ENCODE measurements at regions not wholly inside any gene's neighbourhood (a gene's known extent, or its start where the extent isn't known, plus 50 kb on each side); places are given as distances from the start of the nearest gene placed in this dataset.

DNA sequence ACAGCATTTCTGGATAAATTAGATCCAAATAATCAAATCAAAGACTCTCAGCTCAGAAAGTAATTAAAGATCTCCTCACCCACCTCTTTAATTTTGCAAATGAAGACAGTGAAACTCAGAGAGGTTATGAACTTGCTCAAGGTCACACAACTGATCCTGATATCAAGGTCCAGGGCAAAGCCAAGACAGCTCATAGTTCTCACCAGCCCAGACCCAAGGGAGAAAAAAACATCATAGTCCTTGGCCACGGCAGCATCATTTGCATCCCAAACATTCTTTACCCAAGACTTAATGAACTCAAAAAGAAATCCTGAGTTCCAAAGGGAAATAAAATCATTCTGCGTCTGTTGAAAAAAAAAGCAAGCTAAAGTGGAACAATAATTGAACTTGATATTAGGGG is 112.1 kb downstream of the DAD1 start:
- Histone ChIP-seq H3K4me3 (replicated peaks; ENCODE audit: insufficient read depth, low read length) (no peak overlapping the region), H3K27me3 (ENCODE audit: insufficient read depth, poor library complexity, severe bottlenecking) (no peaks in the 10 kb centered on the region), H3K27ac (replicated peaks) (no peak overlapping the region; the same call in 1 of the 2 replicates)
- TF ChIP-seq, protein P1, sequence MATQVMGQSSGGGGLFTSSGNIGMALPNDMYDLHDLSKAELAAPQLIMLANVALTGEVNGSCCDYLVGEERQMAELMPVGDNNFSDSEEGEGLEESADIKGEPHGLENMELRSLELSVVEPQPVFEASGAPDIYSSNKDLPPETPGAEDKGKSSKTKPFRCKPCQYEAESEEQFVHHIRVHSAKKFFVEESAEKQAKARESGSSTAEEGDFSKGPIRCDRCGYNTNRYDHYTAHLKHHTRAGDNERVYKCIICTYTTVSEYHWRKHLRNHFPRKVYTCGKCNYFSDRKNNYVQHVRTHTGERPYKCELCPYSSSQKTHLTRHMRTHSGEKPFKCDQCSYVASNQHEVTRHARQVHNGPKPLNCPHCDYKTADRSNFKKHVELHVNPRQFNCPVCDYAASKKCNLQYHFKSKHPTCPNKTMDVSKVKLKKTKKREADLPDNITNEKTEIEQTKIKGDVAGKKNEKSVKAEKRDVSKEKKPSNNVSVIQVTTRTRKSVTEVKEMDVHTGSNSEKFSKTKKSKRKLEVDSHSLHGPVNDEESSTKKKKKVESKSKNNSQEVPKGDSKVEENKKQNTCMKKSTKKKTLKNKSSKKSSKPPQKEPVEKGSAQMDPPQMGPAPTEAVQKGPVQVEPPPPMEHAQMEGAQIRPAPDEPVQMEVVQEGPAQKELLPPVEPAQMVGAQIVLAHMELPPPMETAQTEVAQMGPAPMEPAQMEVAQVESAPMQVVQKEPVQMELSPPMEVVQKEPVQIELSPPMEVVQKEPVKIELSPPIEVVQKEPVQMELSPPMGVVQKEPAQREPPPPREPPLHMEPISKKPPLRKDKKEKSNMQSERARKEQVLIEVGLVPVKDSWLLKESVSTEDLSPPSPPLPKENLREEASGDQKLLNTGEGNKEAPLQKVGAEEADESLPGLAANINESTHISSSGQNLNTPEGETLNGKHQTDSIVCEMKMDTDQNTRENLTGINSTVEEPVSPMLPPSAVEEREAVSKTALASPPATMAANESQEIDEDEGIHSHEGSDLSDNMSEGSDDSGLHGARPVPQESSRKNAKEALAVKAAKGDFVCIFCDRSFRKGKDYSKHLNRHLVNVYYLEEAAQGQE (IDR thresholded peaks at IDR 0.05; ENCODE audit: insufficient replicate concordance, low read depth): no peak
- TF ChIP-seq, protein P2, sequence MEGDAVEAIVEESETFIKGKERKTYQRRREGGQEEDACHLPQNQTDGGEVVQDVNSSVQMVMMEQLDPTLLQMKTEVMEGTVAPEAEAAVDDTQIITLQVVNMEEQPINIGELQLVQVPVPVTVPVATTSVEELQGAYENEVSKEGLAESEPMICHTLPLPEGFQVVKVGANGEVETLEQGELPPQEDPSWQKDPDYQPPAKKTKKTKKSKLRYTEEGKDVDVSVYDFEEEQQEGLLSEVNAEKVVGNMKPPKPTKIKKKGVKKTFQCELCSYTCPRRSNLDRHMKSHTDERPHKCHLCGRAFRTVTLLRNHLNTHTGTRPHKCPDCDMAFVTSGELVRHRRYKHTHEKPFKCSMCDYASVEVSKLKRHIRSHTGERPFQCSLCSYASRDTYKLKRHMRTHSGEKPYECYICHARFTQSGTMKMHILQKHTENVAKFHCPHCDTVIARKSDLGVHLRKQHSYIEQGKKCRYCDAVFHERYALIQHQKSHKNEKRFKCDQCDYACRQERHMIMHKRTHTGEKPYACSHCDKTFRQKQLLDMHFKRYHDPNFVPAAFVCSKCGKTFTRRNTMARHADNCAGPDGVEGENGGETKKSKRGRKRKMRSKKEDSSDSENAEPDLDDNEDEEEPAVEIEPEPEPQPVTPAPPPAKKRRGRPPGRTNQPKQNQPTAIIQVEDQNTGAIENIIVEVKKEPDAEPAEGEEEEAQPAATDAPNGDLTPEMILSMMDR (IDR thresholded peaks at IDR 0.05; ENCODE audit: insufficient read depth, low read length): no peak
- TF ChIP-seq GABPA (IDR thresholded peaks at IDR 0.05; ENCODE audit: low read depth): no peak
- TF ChIP-seq POLR2AphosphoS5 (IDR thresholded peaks at IDR 0.05; ENCODE audit: low read depth): no peak
- TF ChIP-seq SPI1 (IDR thresholded peaks at IDR 0.05; ENCODE audit: borderline replicate concordance, low read depth): no peak
- no peak for DNase-seq (ENCODE audit: low read depth in 1 of 2, low spot score in 1 of 2)

DNA sequence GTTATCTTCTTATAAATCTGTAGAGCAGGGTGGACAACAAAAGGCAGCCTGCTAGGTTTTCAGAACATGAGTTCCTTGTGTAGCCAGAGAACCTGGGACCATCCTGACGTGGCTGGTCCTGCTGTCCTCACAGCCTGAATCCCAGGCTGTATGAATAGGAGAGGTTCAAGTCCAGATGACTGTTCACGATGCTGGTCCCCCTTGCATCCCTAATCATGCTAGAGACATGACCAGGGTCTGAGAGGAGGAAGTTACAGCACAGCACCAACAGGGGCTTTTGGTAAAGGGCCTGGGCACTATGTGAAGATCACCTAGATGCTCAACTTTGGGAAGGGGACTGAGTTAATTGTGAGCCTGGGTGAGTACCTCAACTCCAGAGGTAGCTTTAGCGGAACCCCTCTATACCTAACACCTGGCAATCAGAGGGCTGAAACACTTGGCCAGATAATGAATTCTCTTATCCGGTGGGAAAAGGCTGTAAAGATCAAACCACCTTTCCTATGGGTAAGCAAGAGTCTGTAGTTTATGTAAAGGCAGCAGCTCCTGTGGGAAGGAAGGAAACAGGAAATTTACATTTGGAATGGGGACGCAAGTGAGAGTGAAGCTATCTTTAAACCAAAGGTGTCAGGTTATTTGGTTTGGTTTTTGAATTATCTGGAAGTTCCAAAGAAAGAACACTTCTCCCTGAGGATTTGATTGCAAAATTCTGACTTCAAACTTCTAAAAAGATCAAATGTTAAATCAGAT is 112.8 kb downstream of the DAD1 start:
- no peak overlapping the region; the same call in 1 of the 2 replicates for H3K27ac ChIP-seq (replicated peaks)
- TF ChIP-seq, protein P1 (IDR thresholded peaks at IDR 0.05; ENCODE audit: insufficient replicate concordance, low read depth): no peak
- TF ChIP-seq SPI1 (IDR thresholded peaks at IDR 0.05; ENCODE audit: borderline replicate concordance, low read depth) (no peak), GABPA (IDR thresholded peaks at IDR 0.05; ENCODE audit: low read depth) (no peak), POLR2AphosphoS5 (IDR thresholded peaks at IDR 0.05; ENCODE audit: low read depth) (no peak)
- TF ChIP-seq, protein P2 (IDR thresholded peaks at IDR 0.05; ENCODE audit: insufficient read depth, low read length): no peak
- no peaks in the 10 kb centered on the region for H3K27me3 ChIP-seq (ENCODE audit: insufficient read depth, poor library complexity, severe bottlenecking)
- no peak overlapping the region for H3K4me3 ChIP-seq (replicated peaks; ENCODE audit: insufficient read depth, low read length)
- no peak for DNase-seq (ENCODE audit: low read depth in 1 of 2, low spot score in 1 of 2)

DNA sequence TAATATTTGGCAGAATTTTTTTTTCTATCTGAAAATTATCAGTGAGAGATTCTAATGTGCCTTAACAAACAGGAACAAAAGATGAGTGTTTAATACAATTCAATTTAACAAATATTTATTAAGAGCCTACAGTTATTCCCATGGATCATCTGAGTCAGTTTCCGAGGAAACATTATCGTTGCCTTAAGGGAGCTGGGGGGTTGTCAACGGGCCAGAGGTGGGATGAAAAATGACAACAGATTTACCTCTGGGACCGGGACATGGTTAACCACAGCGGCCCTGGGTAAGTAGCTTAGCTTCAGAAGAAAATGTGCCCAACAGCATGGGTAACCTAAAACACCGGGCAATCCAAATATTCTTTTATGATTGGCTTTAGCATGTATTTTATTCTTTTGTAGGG is 113.6 kb downstream of the DAD1 start:
- TF ChIP-seq, protein P2 (IDR thresholded peaks at IDR 0.05; ENCODE audit: insufficient read depth, low read length): no peak
- TF ChIP-seq, protein P1 (IDR thresholded peaks at IDR 0.05; ENCODE audit: insufficient replicate concordance, low read depth): no peak
- TF ChIP-seq POLR2AphosphoS5 (IDR thresholded peaks at IDR 0.05; ENCODE audit: low read depth) (no peak), GABPA (IDR thresholded peaks at IDR 0.05; ENCODE audit: low read depth) (no peak), SPI1 (IDR thresholded peaks at IDR 0.05; ENCODE audit: borderline replicate concordance, low read depth) (no peak)
- DNase-seq (ENCODE audit: low read depth in 1 of 2, low spot score in 1 of 2): no peak
- Histone ChIP-seq H3K4me3 (replicated peaks; ENCODE audit: insufficient read depth, low read length) (no peak overlapping the region), H3K27me3 (ENCODE audit: insufficient read depth, poor library complexity, severe bottlenecking) (no peaks in the 10 kb centered on the region), H3K27ac (replicated peaks) (peak overlapping the region; percentile 14; the same call in 1 of the 2 replicates)
